H1 (cell line): ENCODE measurements at regions not wholly inside any gene's neighbourhood (a gene's known extent, or its start where the extent isn't known, plus 50 kb on each side); places are given as distances from the start of the nearest gene placed in this dataset.
"Not testable (repeated sequence)": the region's sequence is repeated elsewhere in the genome, so short reads cannot be mapped to it uniquely, and the experiment has no call there.

ENCODE experiments used
- CTCF ChIA-PET: fragments of 300-600 bp; sonication (Branson Sonifier 250); formaldehyde crosslinking; loops from one replicate; lab custom pipeline; 2021; ENCODE audit not compliant: partially characterized antibody; lab: Charles Lee
- POLR2A ChIA-PET: fragments of 300-600 bp; sonication (Branson Sonifier 250); formaldehyde crosslinking; loops from one replicate; lab custom pipeline; 2021; ENCODE audit warnings: inconsistent platforms; ENCODE audit not compliant: partially characterized antibody; lab: Charles Lee
- DNase-seq, 2 experiments: peaks; one replicate each; pipeline versions ENCODE4 v3.0.0 to v3.0.0-alpha.2; 2010 to 2022; ENCODE audit warnings: low spot score in 2 of 2, low read depth in 1 of 2, mixed read lengths in 1 of 2
- FAIRE-seq: peaks from 2 replicates; lab custom pipeline; 2011; peaks lifted over from hg19 to GRCh38; lab: Jason Lieb, UNC
- H2AFZ ChIP-seq: 2 replicates; pipeline ENCODE4 v1.8.1; 2012; ENCODE audit warnings: low read length, inconsistent platforms
- H2AK5ac ChIP-seq: 2 replicates; pipeline ENCODE4 v1.6.1; 2013; ENCODE audit warnings: low read depth, low read length
- H2BK120ac ChIP-seq: replicated peaks from 2 replicates; pipeline ENCODE3; 2013; ENCODE audit warnings: low read depth, low read length, inconsistent platforms
- H2BK12ac ChIP-seq: 2 replicates; pipeline ENCODE4 v1.6.1; 2013; ENCODE audit warnings: low read depth, low read length
- H2BK15ac ChIP-seq: 2 replicates; pipeline ENCODE4 v1.6.1; 2013; ENCODE audit warnings: low read length
- H2BK20ac ChIP-seq: 2 replicates; pipeline ENCODE4 v1.6.1; 2013; ENCODE audit warnings: low read length
- H2BK5ac ChIP-seq: 2 replicates; pipeline ENCODE4 v1.6.1; 2013; ENCODE audit warnings: low read depth, low read length
- H3K14ac ChIP-seq: 2 replicates; pipeline ENCODE4 v1.6.1; 2013; ENCODE audit warnings: inconsistent platforms; ENCODE audit not compliant: insufficient read length
- H3K18ac ChIP-seq: 2 replicates; pipeline ENCODE4 v1.6.1; 2013; ENCODE audit warnings: low read length; ENCODE audit errors: extremely low read depth
- H3K23ac ChIP-seq: 2 replicates; pipeline ENCODE4 v1.6.1; 2013; ENCODE audit warnings: inconsistent platforms; ENCODE audit not compliant: insufficient read length
- H3K23me2 ChIP-seq: 2 replicates; pipeline ENCODE4 v1.6.1; 2013; ENCODE audit warnings: low read depth, low read length
- H3K27ac ChIP-seq: 2 replicates; pipeline ENCODE4 v1.6.1; 2011; ENCODE audit warnings: low read depth, low read length, inconsistent platforms
- H3K27me3 ChIP-seq, 4 experiments: replicated peaks in 1 of 4; 1 replicate in 1 of 4; 2 replicates in 3 of 4; pipeline versions ENCODE4 v1.6.1 to v1.8.1; 2011 to 2013; ENCODE audit warnings: low read length in 3 of 4, mild to moderate bottlenecking in 3 of 4, inconsistent platforms in 2 of 4, mixed read lengths in 2 of 4, moderate library complexity in 1 of 4; ENCODE audit not compliant: control insufficient read depth in 3 of 4, insufficient read depth in 3 of 4; ENCODE audit errors: extremely low read depth in 1 of 4
- H3K36me3 ChIP-seq, 4 experiments: 2 replicates each; pipeline versions ENCODE4 v1.6.1 to v1.8.1; 2011 to 2013; ENCODE audit warnings: mild to moderate bottlenecking in 4 of 4, low read length in 3 of 4, moderate library complexity in 2 of 4, control low read depth in 1 of 4, inconsistent platforms in 1 of 4; ENCODE audit not compliant: insufficient read depth in 4 of 4, control insufficient read depth in 2 of 4
- H3K4ac ChIP-seq: replicated peaks from 2 replicates; pipeline ENCODE3; 2013; ENCODE audit warnings: low read length, low read depth, mixed read lengths, inconsistent platforms; ENCODE audit not compliant: insufficient read length
- H3K4me1 ChIP-seq, 4 experiments: replicated peaks in 1 of 4; 1 replicate in 1 of 4; 2 replicates in 3 of 4; pipeline versions ENCODE4 v1.6.1 to v1.8.1; 2011 to 2013; ENCODE audit warnings: low read length in 3 of 4, inconsistent platforms in 2 of 4, mixed read lengths in 1 of 4; ENCODE audit not compliant: insufficient read depth in 4 of 4, control insufficient read depth in 3 of 4
- H3K4me2 ChIP-seq, 2 experiments: 2 replicates each; pipeline versions ENCODE4 v1.6.1 to v1.8.1; 2011 to 2013; ENCODE audit warnings: low read depth in 2 of 2, low read length in 2 of 2, control low read depth in 1 of 2, inconsistent platforms in 1 of 2, mild to moderate bottlenecking in 1 of 2; ENCODE audit not compliant: insufficient read depth in 1 of 2
- H3K4me3 ChIP-seq, 4 experiments: fragments of 200-600, 300-600 bp in 1 of 4; sonication (generic), shearing (Covaris generic), sonication (Bioruptor Twin) in 1 of 4; 2 replicates each; pipeline versions ENCODE4 v1.5.1 to v1.8.1; 2011 to 2016; ENCODE audit warnings: low read length in 4 of 4, low read depth in 3 of 4, control low read depth in 2 of 4, inconsistent platforms in 2 of 4, mild to moderate bottlenecking in 2 of 4, mixed read lengths in 1 of 4, moderate library complexity in 1 of 4; ENCODE audit not compliant: insufficient read depth in 2 of 4; ENCODE audit errors: extremely low read depth in 1 of 4
- H3K56ac ChIP-seq: replicated peaks from 2 replicates; pipeline ENCODE3; 2013; ENCODE audit warnings: low read depth, mild to moderate bottlenecking, mixed read lengths, low read length, inconsistent platforms; ENCODE audit not compliant: insufficient read length
- H3K79me1 ChIP-seq: 2 replicates; pipeline ENCODE4 v1.6.1; 2013; ENCODE audit warnings: low read depth, low read length, control low read depth
- H3K79me2 ChIP-seq, 2 experiments: 2 replicates each; pipeline versions ENCODE4 v1.6.1 to v1.8.1; 2012 to 2013; ENCODE audit warnings: low read length in 2 of 2, mild to moderate bottlenecking in 2 of 2, inconsistent platforms in 1 of 2; ENCODE audit not compliant: insufficient read depth in 2 of 2, control insufficient read depth in 1 of 2
- H3K9ac ChIP-seq, 4 experiments: replicated peaks in 1 of 4; 1 replicate in 1 of 4; 2 replicates in 3 of 4; pipeline versions ENCODE4 v1.6.1 to v1.8.1; 2011 to 2013; ENCODE audit warnings: low read depth in 3 of 4, low read length in 3 of 4, control low read depth in 2 of 4, mild to moderate bottlenecking in 2 of 4, moderate library complexity in 2 of 4, inconsistent platforms in 1 of 4; ENCODE audit errors: extremely low read depth in 1 of 4
- H3K9me3 ChIP-seq, 2 experiments: 2 replicates each; pipeline versions ENCODE4 v1.6.1 to v1.8.1; 2012 to 2013; ENCODE audit warnings: mild to moderate bottlenecking in 2 of 2, moderate library complexity in 2 of 2, control low read depth in 1 of 2, inconsistent platforms in 1 of 2, low read depth in 1 of 2, low read length in 1 of 2, mixed read lengths in 1 of 2; ENCODE audit not compliant: insufficient read depth in 2 of 2
- H4K20me1 ChIP-seq, 2 experiments: replicated peaks in 1 of 2; 2 replicates each; pipeline versions ENCODE3 to v1.8.1; 2011 to 2013; ENCODE audit warnings: inconsistent platforms in 2 of 2, low read length in 2 of 2, mild to moderate bottlenecking in 1 of 2; ENCODE audit not compliant: insufficient read depth in 2 of 2, control insufficient read depth in 1 of 2
- H4K5ac ChIP-seq: 2 replicates; pipeline ENCODE4 v1.6.1; 2013; ENCODE audit warnings: low read length, low read depth, mixed read lengths, inconsistent platforms; ENCODE audit not compliant: insufficient read length
- H4K8ac ChIP-seq: 2 replicates; pipeline ENCODE4 v1.8.0; 2013; ENCODE audit warnings: mild to moderate bottlenecking, moderate library complexity, low read length, inconsistent platforms; ENCODE audit not compliant: insufficient read depth; ENCODE audit errors: extremely low read depth
- H4K91ac ChIP-seq: replicated peaks from 2 replicates; pipeline ENCODE3; 2013; ENCODE audit warnings: low read length, mixed read lengths, inconsistent platforms; ENCODE audit not compliant: insufficient read length
- RBBP5 ChIP-seq: IDR thresholded peaks from 2 replicates; pipeline ENCODE4 v1.7.1; 2012; ENCODE audit warnings: low read depth, mild to moderate bottlenecking, inconsistent platforms, low read length, moderate library complexity, borderline replicate concordance
- TBP ChIP-seq: IDR thresholded peaks from 2 replicates; pipeline ENCODE4 v1.6.1; 2011; ENCODE audit warnings: low read depth, low read length, improper control_type of control experiment
- WGBS, 2 experiments: shearing (Covaris generic) in 1 of 2; methylation state at CpG; one replicate each; pipeline versions ENCODE4 v1.1.6 to v1.1.7; 2013 to 2015; ENCODE audit warnings: low lambda C conversion rate in 2 of 2, mixed read lengths in 2 of 2, inconsistent platforms in 1 of 2, low coverage in 1 of 2, missing lambda C conversion rate in 1 of 2; ENCODE audit not compliant: insufficient replicate concordance in 2 of 2, insufficient coverage in 1 of 2, insufficient read length in 1 of 2; ENCODE audit errors: extremely low coverage in 1 of 2, missing lambda C conversion rate in 1 of 2; 5-methylcytosine and 5-hydroxymethylcytosine counted together

DNA sequence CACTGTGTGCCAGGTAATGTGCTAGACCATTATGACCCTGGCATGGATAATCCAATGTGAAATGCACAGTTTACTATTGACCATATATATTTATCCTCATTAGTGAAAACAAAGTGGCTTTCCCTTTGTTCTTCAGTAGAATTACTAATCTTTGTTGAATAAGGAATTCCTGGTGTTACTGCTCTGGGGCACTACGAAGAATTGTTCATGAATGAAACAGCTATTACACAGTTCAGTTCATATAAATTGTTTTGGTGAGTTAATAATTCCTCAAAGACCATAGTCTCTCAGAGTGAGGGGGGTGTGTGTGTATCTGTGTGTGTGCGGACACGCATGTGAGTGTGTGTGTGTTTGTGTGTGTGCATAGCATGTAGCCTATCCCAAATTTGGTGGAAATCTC lies 668.0 kb upstream of the MBL2 start (continued):
- TF ChIP-seq RBBP5 (no peak), TBP (no peak)

DNA sequence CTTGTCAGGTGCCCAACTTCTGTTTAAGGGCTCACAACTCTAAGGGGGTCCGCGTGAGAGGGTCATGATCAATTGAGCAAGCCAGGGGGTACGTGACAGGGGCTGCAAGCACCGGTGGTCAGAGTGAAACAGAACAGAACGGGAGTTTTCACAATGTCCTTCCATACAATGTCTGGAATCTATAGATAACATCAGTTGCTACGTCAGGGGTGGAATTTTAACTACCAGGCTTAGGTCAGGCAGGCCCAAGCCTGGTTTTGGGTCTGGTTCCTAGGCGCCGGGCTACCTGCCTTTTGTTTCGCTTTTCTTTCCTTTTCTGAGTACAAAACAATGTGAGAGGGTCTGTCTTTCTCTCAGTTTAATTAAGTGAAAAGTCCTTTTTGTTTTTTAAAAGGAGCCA lies 666.5 kb upstream of the MBL2 start:
- 0 out of 2 replicates have a peak overlapping the region, but pooled peaks have one; percentile 66 for H2AFZ ChIP-seq
- H3K4me3 ChIP-seq, H3K23me2 ChIP-seq, H4K20me1 ChIP-seq, H3K4ac ChIP-seq, H3K36me3 ChIP-seq, H2BK5ac ChIP-seq, H2BK15ac ChIP-seq, H3K14ac ChIP-seq, H4K5ac ChIP-seq, H4K8ac ChIP-seq, H3K27ac ChIP-seq, H3K18ac ChIP-seq, POLR2A ChIA-PET, H2AK5ac ChIP-seq, H3K27me3 ChIP-seq, H3K9me3 ChIP-seq, H3K23ac ChIP-seq, DNase-seq, H3K4me1 ChIP-seq, H3K79me1 ChIP-seq, H2BK120ac ChIP-seq, H2BK20ac ChIP-seq, H4K91ac ChIP-seq, H2BK12ac ChIP-seq, H3K56ac ChIP-seq, H3K9ac ChIP-seq, H3K79me2 ChIP-seq, H3K4me2 ChIP-seq: not testable (repeated sequence)
- CTCF ChIA-PET, result interaction anchor here (1.4 kb wide), 1 partner anchor 14 kb away, joined by 4 read pairs; no protein-coding TSS in a partner anchor
- FAIRE-seq, result peak; percentile 19
- 82% methylated on average over 9 of the region's 9 CpGs; no CpG with 5 or more reads in 1 of the 2 experiments for WGBS, 2 experiments
